ENCODE measurements at regions not wholly inside any gene's neighbourhood (a gene's known extent, or its start where the extent isn't known, plus 50 kb on each side); places are given as distances from the start of the nearest gene placed in this dataset.

- DNase-seq (no peak), ATAC-seq (no peak)
- intact Hi-C loops (cut with DNase I), result no loop called here
Observed at GRCh38 chr15:62828364-62828763, 214.2 kb upstream of the TPM1 start.

- DNase-seq (no peak), ATAC-seq (no peak)
- intact Hi-C loops (cut with DNase I), result no loop called here
Observed at GRCh38 chr15:62832231-62832630, 210.3 kb upstream of the TPM1 start.

- intact Hi-C loops (cut with DNase I), result no loop called here
- ATAC-seq, result no peak
- no peak for DNase-seq
Observed at GRCh38 chr15:62833646-62834045, 208.9 kb upstream of the TPM1 start.

- no peak for DNase-seq
- no peak for ATAC-seq
- intact Hi-C loops (cut with DNase I), result no loop called here
Observed at GRCh38 chr15:62834686-62835329, 207.7 kb upstream of the TPM1 start.

- DNase-seq, result peak; percentile 45
- intact Hi-C loops (cut with DNase I), result no loop called here
- ATAC-seq, result peak; percentile 65 to 87
Observed at GRCh38 chr15:62835351-62835750, 207.2 kb upstream of the TPM1 start.

- ATAC-seq (no peak), DNase-seq (no peak)
- intact Hi-C loops (cut with DNase I), result no loop called here
Observed at GRCh38 chr15:62835762-62836161, 206.8 kb upstream of the TPM1 start.

GRCh38 chr15:62840526-62841268, 201.8 kb upstream of the TPM1 start:
- intact Hi-C loops (cut with DNase I), result loop anchor here in 1 of 2 donors (5.0 to 10.0 kb wide), 2 partner anchors 54 to 58 kb away; no protein-coding TSS in a partner anchor
- DNase-seq (peak; percentile 58), ATAC-seq (peak; percentile 39 to 67)

- ATAC-seq (peak in 1 of 2 donors; percentile 22), DNase-seq (no peak)
- intact Hi-C loops (cut with DNase I), result loop anchor here in 1 of 2 donors (5.0 to 10.0 kb wide), 2 partner anchors 54 to 59 kb away; no protein-coding TSS in a partner anchor
Observed at GRCh38 chr15:62841269-62841628, 201.3 kb upstream of the TPM1 start.

- peak; percentile 66 to 82 for ATAC-seq
- peak; percentile 50 for DNase-seq
- intact Hi-C loops (cut with DNase I), result loop anchor here in 1 of 2 donors (5.0 to 10.0 kb wide), 2 partner anchors 53 to 60 kb away; no protein-coding TSS in a partner anchor
Observed at GRCh38 chr15:62841891-62842559, 200.5 kb upstream of the TPM1 start.

- intact Hi-C loops (cut with DNase I), result loop anchor here in 1 of 2 donors (5.0 to 10.0 kb wide), 2 partner anchors 51 to 61 kb away; no protein-coding TSS in a partner anchor
- ATAC-seq (no peak), DNase-seq (no peak)
Observed at GRCh38 chr15:62843311-62843710, 199.2 kb upstream of the TPM1 start.

- intact Hi-C loops (cut with DNase I), result loop anchor here (5.0 to 10.0 kb wide), 4 partner anchors 50 to 248 kb away; partner anchors contain the start of gene TPM1 (in 2 of the 2)
- no peak for ATAC-seq
- DNase-seq, result no peak
Observed at GRCh38 chr15:62844564-62845240, 197.8 kb upstream of the TPM1 start.

GRCh38 chr15:62845241-62846126, 197.1 kb upstream of the TPM1 start:
- intact Hi-C loops (cut with DNase I), result loop anchor here (5.0 to 10.0 kb wide), 3 partner anchors 49 to 247 kb away; partner anchors contain the start of gene TPM1 (in 2 of the 2)
- ATAC-seq, result peak in 1 of 2 donors; percentile 3
- no peak for DNase-seq

GRCh38 chr15:62846131-62846804, 196.3 kb upstream of the TPM1 start:
- intact Hi-C loops (cut with DNase I), result loop anchor here (5.0 to 10.0 kb wide), 3 partner anchors 49 to 246 kb away; partner anchors contain the start of gene TPM1 (in 2 of the 2)
- DNase-seq, result no peak
- no peak for ATAC-seq

GRCh38 chr15:62846805-62847495, 195.6 kb upstream of the TPM1 start:
- intact Hi-C loops (cut with DNase I), result loop anchor here (5.0 to 10.0 kb wide), 3 partner anchors 48 to 245 kb away; partner anchors contain the start of gene TPM1 (in 2 of the 2)
- no peak for ATAC-seq
- no peak for DNase-seq

GRCh38 chr15:62847900-62848489, 194.6 kb upstream of the TPM1 start:
- DNase-seq (peak; percentile 80), ATAC-seq (peak; percentile 66 to 69)
- intact Hi-C loops (cut with DNase I), result loop anchor here (1.0 to 10.0 kb wide), 4 partner anchors 47 to 245 kb away; partner anchors contain the start of gene TPM1 (in 2 of the 2)

- intact Hi-C loops (cut with DNase I), result loop anchor here (1.0 to 10.0 kb wide), 4 partner anchors 46 to 245 kb away; partner anchors contain the start of gene TPM1 (in 2 of the 2)
- ATAC-seq, result no peak
- no peak for DNase-seq
Observed at GRCh38 chr15:62848632-62849050, 193.9 kb upstream of the TPM1 start.
